ENCODE measurements at regions not wholly inside any gene's neighbourhood (a gene's known extent, or its start where the extent isn't known, plus 50 kb on each side); places are given as distances from the start of the nearest gene placed in this dataset.

- no peak for DNase-seq (ENCODE audit: low spot score)
These were observed 87.1 kb upstream of the ACTRT2 start for GRCh38 chr1:2934156-2934540.

- no peak for DNase-seq (ENCODE audit: low spot score)
These were observed 86.6 kb upstream of the ACTRT2 start for GRCh38 chr1:2934642-2935081.

GRCh38 chr1:2935184-2935583, 86.1 kb upstream of the ACTRT2 start:
- no peak for DNase-seq (ENCODE audit: low spot score)

- no peak for DNase-seq (ENCODE audit: low spot score)
These were observed 85.4 kb upstream of the ACTRT2 start for GRCh38 chr1:2935751-2936390.

GRCh38 chr1:2936559-2937515, 84.4 kb upstream of the ACTRT2 start:
- DNase-seq (ENCODE audit: low spot score) = no peak

GRCh38 chr1:2937805-2938204, 83.5 kb upstream of the ACTRT2 start:
- DNase-seq (ENCODE audit: low spot score) = no peak

GRCh38 chr1:2939041-2939552, 82.2 kb upstream of the ACTRT2 start:
- DNase-seq (ENCODE audit: low spot score) = no peak

GRCh38 chr1:2940178-2940577, 81.1 kb upstream of the ACTRT2 start:
- no peak for DNase-seq (ENCODE audit: low spot score)

- no peak for DNase-seq (ENCODE audit: low spot score)
These were observed 80.2 kb upstream of the ACTRT2 start for GRCh38 chr1:2941040-2941439.

- no peak for DNase-seq (ENCODE audit: low spot score)
These were observed 79.4 kb upstream of the ACTRT2 start for GRCh38 chr1:2941907-2942306.

- no peak for DNase-seq (ENCODE audit: low spot score)
These were observed 78.9 kb upstream of the ACTRT2 start for GRCh38 chr1:2942410-2942809.

GRCh38 chr1:2943686-2944260, 77.5 kb upstream of the ACTRT2 start:
- DNase-seq (ENCODE audit: low spot score) = no peak

- no peak for DNase-seq (ENCODE audit: low spot score)
These were observed 76.6 kb upstream of the ACTRT2 start for GRCh38 chr1:2944705-2945104.

- DNase-seq (ENCODE audit: low spot score) = no peak
These were observed 75.4 kb upstream of the ACTRT2 start for GRCh38 chr1:2945821-2946231.

GRCh38 chr1:2946291-2946690, 75.0 kb upstream of the ACTRT2 start:
- no peak for DNase-seq (ENCODE audit: low spot score)

- no peak for DNase-seq (ENCODE audit: low spot score)
These were observed 74.1 kb upstream of the ACTRT2 start for GRCh38 chr1:2946999-2947690.

GRCh38 chr1:2948001-2948750, 73.1 kb upstream of the ACTRT2 start:
- DNase-seq (ENCODE audit: low spot score) = no peak

- DNase-seq (ENCODE audit: low spot score) = no peak
These were observed 72.3 kb upstream of the ACTRT2 start for GRCh38 chr1:2948751-2949680.

GRCh38 chr1:2949966-2950925, 71.0 kb upstream of the ACTRT2 start:
- no peak for DNase-seq (ENCODE audit: low spot score)
